ENCODE measurements at regions not wholly inside any gene's neighbourhood (a gene's known extent, or its start where the extent isn't known, plus 50 kb on each side); places are given as distances from the start of the nearest gene placed in this dataset.

- no peaks in the 10 kb centered on the region for H3K4me1 ChIP-seq (ENCODE audit: control insufficient read depth in 4 of 4, insufficient read depth in 4 of 4, low read length in 3 of 4)
- TF ChIP-seq YY1 (IDR thresholded peaks at IDR 0.05) (no peak), CTCF (IDR thresholded peaks at IDR 0.05; ENCODE audit: low read depth, low read length, missing input control) (no peak), EGR1 (IDR thresholded peaks at IDR 0.05; ENCODE audit: low read depth in 2 of 2) (no peak), RXRA (IDR thresholded peaks at IDR 0.05) (no peak), HNF4A (conservative IDR thresholded peaks at IDR 0.05) (no peak), REST (IDR thresholded peaks at IDR 0.05) (no peak), FOXA2 (IDR thresholded peaks at IDR 0.05) (no peak), RAD21 (IDR thresholded peaks at IDR 0.05) (no peak), HNF4G (IDR thresholded peaks at IDR 0.05) (no peak), GABPA (IDR thresholded peaks at IDR 0.05 in 1 of 2, conservative IDR thresholded peaks at IDR 0.05 in 1 of 2) (no peak), JUND (IDR thresholded peaks at IDR 0.05) (no peak), FOXA1 (IDR thresholded peaks at IDR 0.05) (no peak), SP1 (IDR thresholded peaks at IDR 0.05) (no peak), ZBTB33 (IDR thresholded peaks at IDR 0.05) (no peak), TAF1 (conservative IDR thresholded peaks at IDR 0.05) (no peak)
- H3K9ac ChIP-seq (ENCODE audit: low read depth in 1 of 2, low read length in 2 of 2): no peak overlapping the region
- no peaks in the 10 kb centered on the region for H3K36me3 ChIP-seq (ENCODE audit: control insufficient read depth in 4 of 4, insufficient read depth in 3 of 4, low read depth in 1 of 4, low read length in 3 of 4)
- H3K27ac ChIP-seq (ENCODE audit: low read depth in 1 of 2, low read length in 2 of 2): no peak overlapping the region
- H3K4me3 ChIP-seq (ENCODE audit: low read depth in 1 of 3, low read length in 3 of 3): no peak overlapping the region
- DNase-seq (ENCODE audit: low spot score): no peak
- 72% methylated on average over 3 of the region's 3 CpGs for WGBS
- H3K27me3 ChIP-seq (ENCODE audit: control insufficient read depth in 4 of 4, insufficient read depth in 4 of 4, low read length in 3 of 4): no peaks in the 10 kb centered on the region
- H3K9me3 ChIP-seq (ENCODE audit: control insufficient read depth in 4 of 4, low read length in 3 of 4): no peaks in the 10 kb centered on the region
Observed at GRCh38 chr3:86173401-86173800, 817.5 kb downstream of the VGLL3 start.

- Histone ChIP-seq H3K4me3 (ENCODE audit: low read depth in 1 of 3, low read length in 3 of 3) (no peak overlapping the region), H3K4me1 (ENCODE audit: control insufficient read depth in 4 of 4, insufficient read depth in 4 of 4, low read length in 3 of 4) (no peaks in the 10 kb centered on the region), H3K9me3 (ENCODE audit: control insufficient read depth in 4 of 4, low read length in 3 of 4) (no peaks in the 10 kb centered on the region), H3K36me3 (ENCODE audit: control insufficient read depth in 4 of 4, insufficient read depth in 3 of 4, low read depth in 1 of 4, low read length in 3 of 4) (no peaks in the 10 kb centered on the region), H3K27me3 (ENCODE audit: control insufficient read depth in 4 of 4, insufficient read depth in 4 of 4, low read length in 3 of 4) (no peaks in the 10 kb centered on the region), H3K9ac (ENCODE audit: low read depth in 1 of 2, low read length in 2 of 2) (no peak overlapping the region), H3K27ac (ENCODE audit: low read depth in 1 of 2, low read length in 2 of 2) (no peak overlapping the region)
- 82% methylated on average over 1 of the region's 1 CpG for WGBS
- DNase-seq (ENCODE audit: low spot score): no peak
- TF ChIP-seq TAF1 (conservative IDR thresholded peaks at IDR 0.05): no peak
- no peak for TF ChIP-seq EGR1 (IDR thresholded peaks at IDR 0.05; ENCODE audit: low read depth in 2 of 2)
- no peak for TF ChIP-seq ZBTB33 (IDR thresholded peaks at IDR 0.05)
- TF ChIP-seq YY1 (IDR thresholded peaks at IDR 0.05): no peak
- TF ChIP-seq MAX (IDR thresholded peaks at IDR 0.05): no peak
- no peak for TF ChIP-seq JUND (IDR thresholded peaks at IDR 0.05)
- no peak for TF ChIP-seq HNF4G (IDR thresholded peaks at IDR 0.05)
- no peak for TF ChIP-seq FOXA1 (IDR thresholded peaks at IDR 0.05)
- no peak for TF ChIP-seq ATF3 (IDR thresholded peaks at IDR 0.05)
- TF ChIP-seq HNF4A (conservative IDR thresholded peaks at IDR 0.05): no peak
- no peak for TF ChIP-seq FOXA2 (IDR thresholded peaks at IDR 0.05)
Observed at GRCh38 chr3:86168512-86168911, 822.4 kb downstream of the VGLL3 start.
